GM23248 (cell line): ENCODE measurements at regions not wholly inside any gene's neighbourhood (a gene's known extent, or its start where the extent isn't known, plus 50 kb on each side); places are given as distances from the start of the nearest gene placed in this dataset.
A peak's percentile ranks its signal among the peaks of the same experiment; 100 is the strongest.
"Not testable (repeated sequence)": the region's sequence is repeated elsewhere in the genome, so short reads cannot be mapped to it uniquely, and the experiment has no call there.

Experiments used
- DNase-seq: peaks from one replicate; pipeline ENCODE4 v3.0.0-alpha.2; 2015
- H2AFZ ChIP-seq: fragments of 200-600 bp; sonication (generic); 2 replicates; pipeline ENCODE4 v1.6.1; 2016; ENCODE audit warnings: antibody characterized with exemption
- H3F3A ChIP-seq: fragments of 200-600 bp; sonication (generic); 2 replicates; pipeline ENCODE4 v1.6.1; 2016; ENCODE audit warnings: mild to moderate bottlenecking, antibody characterized with exemption, mixed run types; ENCODE audit not compliant: insufficient read depth
- H3K27ac ChIP-seq: fragments of 200-600 bp; sonication (generic); 2 replicates; pipeline ENCODE4 v1.5.1; 2016; ENCODE audit warnings: mild to moderate bottlenecking
- H3K27me3 ChIP-seq: fragments of 200-600 bp; sonication (generic); replicated peaks from 2 replicates; pipeline ENCODE4 v1.6.1; 2016; ENCODE audit warnings: mild to moderate bottlenecking; ENCODE audit not compliant: insufficient read depth
- H3K36me3 ChIP-seq: fragments of 200-600 bp; sonication (generic); 2 replicates; pipeline ENCODE4 v1.6.1; 2016; ENCODE audit warnings: low read depth, mild to moderate bottlenecking
- H3K4me1 ChIP-seq: fragments of 200-600 bp; sonication (generic); 2 replicates; pipeline ENCODE4 v1.6.1; 2016; ENCODE audit warnings: mild to moderate bottlenecking; ENCODE audit not compliant: insufficient read depth
- H3K4me2 ChIP-seq: fragments of 200-600 bp; sonication (generic); one replicate; pipeline ENCODE4 v1.6.1; 2016; ENCODE audit warnings: mild to moderate bottlenecking; ENCODE audit not compliant: unreplicated experiment
- H3K4me3 ChIP-seq: fragments of 200-600 bp; sonication (generic); 2 replicates; pipeline ENCODE4 v1.5.1; 2016; ENCODE audit warnings: mild to moderate bottlenecking
- H3K79me2 ChIP-seq: fragments of 200-600 bp; sonication (generic); 2 replicates; pipeline ENCODE4 v1.6.1; 2016; ENCODE audit warnings: mild to moderate bottlenecking; ENCODE audit not compliant: insufficient read depth
- H3K9ac ChIP-seq: fragments of 200-600 bp; sonication (generic); 2 replicates; pipeline ENCODE4 v1.6.1; 2016; ENCODE audit warnings: mild to moderate bottlenecking
- H3K9me2 ChIP-seq: fragments of 200-600 bp; sonication (generic); 2 replicates; pipeline ENCODE4 v1.6.1; 2016; ENCODE audit warnings: mixed run types, mild to moderate bottlenecking, moderate library complexity; ENCODE audit not compliant: insufficient read depth
- H3K9me3 ChIP-seq: fragments of 200-600 bp; sonication (generic); one replicate; pipeline ENCODE4 v1.6.1; 2017; ENCODE audit warnings: low read depth
- H4K20me1 ChIP-seq: fragments of 200-600 bp; sonication (generic); 2 replicates; pipeline ENCODE4 v1.6.0; 2016; ENCODE audit not compliant: insufficient read depth
- EZH2 ChIP-seq: fragments of 200-600 bp; sonication (generic); IDR thresholded peaks from 2 replicates; pipeline ENCODE4 v1.6.1; 2018; ENCODE audit warnings: antibody characterized with exemption, mild to moderate bottlenecking; ENCODE audit not compliant: insufficient read depth, poor library complexity, severe bottlenecking
- EZH2phosphoT487 ChIP-seq: fragments of 200-600 bp; sonication (generic); IDR thresholded peaks from 2 replicates; pipeline ENCODE4 v1.6.1; 2018; ENCODE audit warnings: antibody characterized with exemption, moderate library complexity, mild to moderate bottlenecking, low read depth; ENCODE audit not compliant: insufficient read depth
- WGBS, 2 experiments: methylation state at CpG; one replicate each; pipeline ENCODE4 v1.1.6; 2015 to 2017; ENCODE audit warnings: low lambda C conversion rate in 2 of 2, low coverage in 1 of 2; ENCODE audit errors: missing lambda C conversion rate in 2 of 2; 5-methylcytosine and 5-hydroxymethylcytosine counted together
- in situ Hi-C: fragments of 300-500 bp; cut with MboI; formaldehyde crosslinking; loops from 2 replicates; pipeline ENCODE4 v1.15.0; 2020

- no peak for DNase-seq
- H3K4me2 ChIP-seq: no peak overlapping the region
- H3F3A ChIP-seq: no peaks in the 10 kb centered on the region
- no peak overlapping the region for H3K27ac ChIP-seq
- H4K20me1 ChIP-seq: no peaks in the 10 kb centered on the region
- TF ChIP-seq EZH2 (no peak), EZH2phosphoT487 (no peak)
- H3K9me3 ChIP-seq: peaks cover 2% of the 10 kb centered on the region
- H3K27me3 ChIP-seq: no peaks in the 10 kb centered on the region
- H3K4me3 ChIP-seq: no peak overlapping the region
- H3K36me3 ChIP-seq: no peaks in the 10 kb centered on the region
- no peak overlapping the region for H2AFZ ChIP-seq
- in situ Hi-C loops: loop anchor here (10.0 kb wide), 1 partner anchor 249 kb away; no protein-coding TSS in a partner anchor
- no peaks in the 10 kb centered on the region for H3K4me1 ChIP-seq
- no peaks in the 10 kb centered on the region for H3K9me2 ChIP-seq
- no peak overlapping the region for H3K9ac ChIP-seq
- H3K79me2 ChIP-seq: no peaks in the 10 kb centered on the region
Measured at GRCh38 chr2:163133602-163134001, 295.0 kb upstream of the KCNH7 start.

- Histone ChIP-seq H3K4me3 (no peak overlapping the region), H3K36me3 (no peaks in the 10 kb centered on the region), H3K4me2 (no peak overlapping the region), H3K27me3 (no peaks in the 10 kb centered on the region), H3K4me1 (no peaks in the 10 kb centered on the region), H2AFZ (no peak overlapping the region), H4K20me1 (no peaks in the 10 kb centered on the region), H3F3A (no peaks in the 10 kb centered on the region), H3K79me2 (no peaks in the 10 kb centered on the region), H3K9ac (no peak overlapping the region), H3K9me2 (no peaks in the 10 kb centered on the region), H3K9me3 (no peaks in the 10 kb centered on the region), H3K27ac (no peak overlapping the region)
- peak; percentile 40 for DNase-seq
- WGBS, 2 experiments: 2% methylated on average over 3 of the region's 3 CpGs
- in situ Hi-C loops: loop anchor here (10.0 kb wide), 1 partner anchor 248 kb away; no protein-coding TSS in a partner anchor
- TF ChIP-seq EZH2phosphoT487: no peak
- no peak for TF ChIP-seq EZH2
Measured at GRCh38 chr2:163132850-163133249, 294.3 kb upstream of the KCNH7 start.

DNA sequence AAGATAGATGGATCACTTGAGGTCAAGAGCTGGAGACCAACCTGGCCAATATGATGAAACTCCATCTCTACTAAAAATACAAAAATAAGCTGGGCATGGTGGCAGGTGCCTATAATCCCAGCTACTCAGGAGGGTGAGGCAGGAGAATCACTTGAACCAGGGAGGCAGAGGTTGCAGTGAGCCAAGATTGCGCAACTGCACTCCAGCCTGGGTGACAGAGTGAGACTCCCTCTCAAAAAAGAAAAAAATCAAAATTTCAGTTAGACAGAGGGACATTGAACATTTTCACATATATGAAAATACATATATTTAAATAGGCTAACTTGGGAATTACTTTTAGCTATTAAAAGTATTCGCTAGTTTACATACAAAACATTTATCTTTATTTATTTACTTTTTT lies 293.6 kb upstream of the KCNH7 start:
- not testable (repeated sequence) for H3K4me2 ChIP-seq, H3K27me3 ChIP-seq, H2AFZ ChIP-seq, H4K20me1 ChIP-seq, H3K4me1 ChIP-seq, H3K9me2 ChIP-seq, H3K9me3 ChIP-seq, H3K4me3 ChIP-seq, H3K27ac ChIP-seq, H3F3A ChIP-seq, H3K9ac ChIP-seq, H3K36me3 ChIP-seq, DNase-seq, H3K79me2 ChIP-seq
- 61 to 76% methylated on average over 2 of the region's 2 CpGs for whole genome bisulfite sequencing, 2 experiments
- in situ Hi-C loops: loop anchor here (10.0 kb wide), 1 partner anchor 247 kb away; no protein-coding TSS in a partner anchor

DNA sequence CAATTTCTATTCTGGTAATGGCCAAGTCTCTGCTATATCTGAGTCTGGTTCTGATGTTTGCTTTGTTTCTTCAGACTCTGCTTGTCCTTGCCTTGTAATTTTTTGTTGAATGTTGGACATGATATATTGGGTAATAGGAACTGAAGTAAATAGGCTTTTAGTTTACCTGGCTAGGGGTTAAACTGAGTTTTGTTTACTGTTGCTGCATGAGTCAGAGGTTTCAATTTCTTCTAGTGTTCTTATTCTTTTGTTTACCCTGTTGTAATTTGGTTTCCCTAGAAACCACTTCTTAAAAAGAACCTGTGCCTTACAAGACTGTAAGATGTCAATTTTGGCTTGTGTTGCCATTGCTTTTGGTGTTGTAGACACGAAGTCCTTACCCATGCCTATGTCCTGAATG lies 285.0 kb upstream of the KCNH7 start:
- Histone ChIP-seq H3K9me3 (no peaks in the 10 kb centered on the region), H3K9ac (no peak overlapping the region), H3K4me1 (no peaks in the 10 kb centered on the region), H3K4me2 (no peak overlapping the region), H3K9me2 (no peaks in the 10 kb centered on the region), H3K27ac (no peak overlapping the region), H3K36me3 (no peaks in the 10 kb centered on the region), H4K20me1 (no peaks in the 10 kb centered on the region), H3K79me2 (no peaks in the 10 kb centered on the region), H3K4me3 (no peak overlapping the region), H3F3A (no peaks in the 10 kb centered on the region), H2AFZ (no peak overlapping the region), H3K27me3 (peaks cover 15% of the 10 kb centered on the region)
- 20% methylated on average over 1 of the region's 1 CpG for WGBS, 2 experiments
- DNase-seq: no peak
- TF ChIP-seq EZH2 (no peak), EZH2phosphoT487 (no peak)
- in situ Hi-C loops: no loop called here

DNA sequence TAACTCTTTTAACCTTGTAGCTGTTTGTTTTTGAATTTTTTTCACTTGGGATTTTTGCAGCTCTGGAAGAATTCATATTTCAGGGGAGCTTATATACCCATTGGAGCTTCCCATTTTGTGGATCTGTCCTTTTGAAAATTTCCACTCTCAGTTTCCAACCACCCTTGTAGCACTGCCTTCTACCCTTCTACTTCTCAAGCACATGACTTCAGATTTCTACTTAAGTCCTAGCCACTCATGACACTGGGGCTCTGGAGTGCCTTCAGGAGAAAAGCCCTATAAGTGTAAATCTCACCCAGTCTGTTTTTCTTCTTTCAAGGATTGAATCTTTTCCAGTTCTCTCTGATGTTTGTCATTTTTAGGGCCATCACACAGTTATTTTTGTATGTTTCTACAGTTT lies 283.7 kb upstream of the KCNH7 start:
- H3K9me2 ChIP-seq: no peaks in the 10 kb centered on the region
- in situ Hi-C loops: no loop called here
- no peak overlapping the region for H3K9ac ChIP-seq
- no peaks in the 10 kb centered on the region for H3K9me3 ChIP-seq
- H2AFZ ChIP-seq: no peak overlapping the region
- no peaks in the 10 kb centered on the region for H3K79me2 ChIP-seq
- no peaks in the 10 kb centered on the region for H3F3A ChIP-seq
- no peak overlapping the region for H3K4me2 ChIP-seq
- no peaks in the 10 kb centered on the region for H3K36me3 ChIP-seq
- no peak overlapping the region for H3K4me3 ChIP-seq
- no peaks in the 10 kb centered on the region for H4K20me1 ChIP-seq
- peaks cover 15% of the 10 kb centered on the region for H3K27me3 ChIP-seq
- no peak for DNase-seq
- H3K4me1 ChIP-seq: no peaks in the 10 kb centered on the region
- TF ChIP-seq EZH2 (no peak), EZH2phosphoT487 (no peak)
- no peak overlapping the region for H3K27ac ChIP-seq
